ENCODE measurements at regions not wholly inside any gene's neighbourhood (a gene's known extent, or its start where the extent isn't known, plus 50 kb on each side); places are given as distances from the start of the nearest gene placed in this dataset.

DNA sequence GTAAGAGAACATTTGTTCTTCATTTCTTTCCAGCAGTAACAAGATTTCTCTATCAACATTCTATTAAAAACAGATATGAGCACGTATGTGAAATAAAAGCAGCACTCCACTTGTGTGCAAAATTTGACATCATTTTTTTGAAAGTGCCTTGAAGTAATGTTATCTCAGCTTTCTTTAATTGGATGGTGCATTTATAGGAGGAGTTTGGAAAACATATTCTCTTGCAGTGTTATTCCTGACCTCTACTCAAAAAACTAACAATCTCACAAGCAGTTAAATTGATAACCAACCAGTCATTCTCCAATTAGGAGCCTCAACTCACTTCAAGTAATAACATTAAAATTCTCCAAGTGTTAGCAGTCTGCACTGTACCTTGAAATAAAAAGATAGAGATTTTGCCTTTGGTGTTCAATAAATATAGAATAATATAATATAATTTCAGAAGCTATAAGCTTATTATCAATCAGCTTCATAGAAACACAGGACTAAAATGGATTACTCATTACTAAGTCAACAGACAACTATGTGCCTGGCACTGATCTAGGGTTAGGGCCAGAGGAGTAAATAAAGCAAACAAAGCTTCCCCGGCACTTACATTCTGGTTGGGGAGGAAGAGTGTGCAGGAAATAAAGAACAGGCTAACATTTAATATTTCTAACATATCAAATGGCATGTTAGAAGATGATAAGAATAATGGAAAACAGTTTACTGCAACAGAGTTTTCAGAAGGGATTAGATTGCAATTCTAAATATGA is 149.0 kb upstream of the SGK1 start:
- H3K36me3 ChIP-seq: no peaks in the 10 kb centered on the region
- TF ChIP-seq, protein P1, sequence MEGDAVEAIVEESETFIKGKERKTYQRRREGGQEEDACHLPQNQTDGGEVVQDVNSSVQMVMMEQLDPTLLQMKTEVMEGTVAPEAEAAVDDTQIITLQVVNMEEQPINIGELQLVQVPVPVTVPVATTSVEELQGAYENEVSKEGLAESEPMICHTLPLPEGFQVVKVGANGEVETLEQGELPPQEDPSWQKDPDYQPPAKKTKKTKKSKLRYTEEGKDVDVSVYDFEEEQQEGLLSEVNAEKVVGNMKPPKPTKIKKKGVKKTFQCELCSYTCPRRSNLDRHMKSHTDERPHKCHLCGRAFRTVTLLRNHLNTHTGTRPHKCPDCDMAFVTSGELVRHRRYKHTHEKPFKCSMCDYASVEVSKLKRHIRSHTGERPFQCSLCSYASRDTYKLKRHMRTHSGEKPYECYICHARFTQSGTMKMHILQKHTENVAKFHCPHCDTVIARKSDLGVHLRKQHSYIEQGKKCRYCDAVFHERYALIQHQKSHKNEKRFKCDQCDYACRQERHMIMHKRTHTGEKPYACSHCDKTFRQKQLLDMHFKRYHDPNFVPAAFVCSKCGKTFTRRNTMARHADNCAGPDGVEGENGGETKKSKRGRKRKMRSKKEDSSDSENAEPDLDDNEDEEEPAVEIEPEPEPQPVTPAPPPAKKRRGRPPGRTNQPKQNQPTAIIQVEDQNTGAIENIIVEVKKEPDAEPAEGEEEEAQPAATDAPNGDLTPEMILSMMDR (IDR thresholded peaks at IDR 0.05): no peak
- H3K27ac ChIP-seq: no peak overlapping the region
- H3K27me3 ChIP-seq: no peaks in the 10 kb centered on the region
- DNase-seq (ENCODE audit: low spot score in 2 of 2): no peak
- intact Hi-C loops (cut with DNase I): no loop called here
- no peaks in the 10 kb centered on the region for H3K4me1 ChIP-seq
- no peak overlapping the region for H3K4me3 ChIP-seq
- H3K9me3 ChIP-seq: no peaks in the 10 kb centered on the region

DNA sequence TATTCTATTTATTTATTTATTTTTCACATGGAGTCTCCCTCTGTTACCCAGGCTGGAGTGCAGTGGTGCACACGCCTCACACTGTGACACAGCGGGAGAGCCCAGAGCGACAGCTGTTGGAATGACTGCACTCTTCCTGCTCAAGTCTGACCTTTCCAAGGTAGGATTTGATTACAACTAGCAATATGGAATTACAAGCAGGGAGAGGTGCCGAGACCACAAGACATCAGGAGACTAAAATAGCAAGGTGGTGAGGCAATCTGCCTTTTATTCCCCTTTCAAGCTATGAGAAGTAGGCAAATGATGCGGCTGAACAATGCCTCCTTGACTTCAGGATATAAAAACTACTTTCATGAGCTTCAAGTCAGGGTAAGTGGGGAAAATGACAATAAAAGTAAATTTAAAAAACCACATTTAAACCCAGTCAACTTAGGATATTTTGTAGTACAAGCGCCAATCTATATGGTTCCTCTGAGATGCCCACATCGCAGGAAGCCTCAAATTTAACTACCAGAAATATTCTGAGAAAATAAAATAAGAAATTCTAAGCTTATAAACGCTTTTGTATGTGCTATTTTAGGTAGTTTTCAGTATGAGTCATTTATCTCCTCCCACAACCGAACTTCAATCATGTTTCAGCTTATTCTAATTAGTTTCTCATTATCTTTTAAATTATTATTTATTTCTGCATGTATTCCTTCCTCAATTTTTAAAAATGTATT is 146.9 kb upstream of the SGK1 start:
- Histone ChIP-seq H3K36me3 (no peaks in the 10 kb centered on the region), H3K27ac (no peak overlapping the region), H3K4me1 (no peaks in the 10 kb centered on the region), H3K4me3 (no peak overlapping the region), H3K9me3 (no peaks in the 10 kb centered on the region), H3K27me3 (no peaks in the 10 kb centered on the region)
- no peak for DNase-seq (ENCODE audit: low spot score in 2 of 2)
- intact Hi-C loops (cut with DNase I): no loop called here
- TF ChIP-seq, protein P1 (IDR thresholded peaks at IDR 0.05): no peak

DNA sequence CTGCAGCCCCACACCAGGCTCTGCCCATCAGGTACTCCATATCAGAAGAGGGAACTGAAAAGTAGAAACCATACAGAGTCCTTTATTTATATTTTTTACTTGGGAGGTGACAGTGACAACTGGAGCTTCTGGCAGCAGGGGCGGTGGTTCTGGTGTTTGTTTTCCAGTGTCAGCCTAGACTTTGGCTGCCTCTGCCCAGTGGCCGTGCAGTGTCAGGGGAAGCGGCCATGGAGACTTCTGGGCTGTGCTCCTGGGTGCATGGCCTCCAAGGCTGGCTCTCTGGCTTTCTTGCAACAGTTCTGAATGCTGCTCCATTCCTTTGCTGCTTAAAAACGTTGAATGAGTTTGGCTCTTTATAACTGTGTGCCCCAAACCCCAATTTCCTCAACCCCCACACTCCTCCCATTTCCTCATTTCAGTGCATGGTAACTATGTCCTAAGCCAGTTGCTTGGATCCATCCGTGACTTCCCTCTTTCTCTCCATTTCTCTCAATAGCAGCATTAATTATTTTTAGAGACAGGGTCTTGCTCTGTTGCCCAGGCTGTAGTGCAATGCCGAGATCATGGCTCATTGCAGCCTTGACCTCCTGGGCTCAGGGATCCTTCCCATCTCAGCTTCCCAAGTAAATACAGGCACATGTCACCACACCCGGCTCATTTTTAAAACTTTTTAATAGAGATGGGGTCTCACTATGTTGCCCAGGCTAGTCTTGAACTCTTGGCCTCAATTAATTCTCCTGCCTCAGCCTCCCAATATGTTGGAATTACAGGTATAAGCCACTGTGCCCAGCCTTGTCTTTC is 141.1 kb upstream of the SGK1 start:
- DNase-seq (ENCODE audit: low spot score in 2 of 2): no peak
- no peaks in the 10 kb centered on the region for H3K4me1 ChIP-seq
- intact Hi-C loops (cut with DNase I): no loop called here
- TF ChIP-seq, protein P1 (IDR thresholded peaks at IDR 0.05): no peak
- H3K4me3 ChIP-seq: no peak overlapping the region
- H3K27ac ChIP-seq: no peak overlapping the region
- no peaks in the 10 kb centered on the region for H3K9me3 ChIP-seq
- H3K36me3 ChIP-seq: no peaks in the 10 kb centered on the region
- no peaks in the 10 kb centered on the region for H3K27me3 ChIP-seq

DNA sequence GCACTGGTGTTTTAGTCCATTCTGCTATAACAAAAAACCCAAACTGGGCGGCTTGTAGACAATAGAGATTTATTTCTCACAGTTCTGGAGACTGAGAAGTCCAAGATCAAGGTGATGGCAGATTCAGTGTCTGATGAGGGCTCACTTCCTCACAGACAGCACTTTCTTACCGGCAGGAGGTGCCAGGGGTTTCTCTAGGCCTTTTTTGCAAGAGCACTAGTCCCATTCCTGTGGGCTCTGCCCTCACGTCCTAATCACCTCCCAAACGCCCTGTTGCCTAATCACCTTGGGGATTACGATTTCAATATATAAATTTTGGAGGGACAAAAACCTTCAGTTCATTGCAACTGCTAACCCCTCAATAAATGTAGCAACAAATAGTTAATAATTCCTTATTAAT is 140.0 kb upstream of the SGK1 start:
- H3K36me3 ChIP-seq: no peaks in the 10 kb centered on the region
- no peak for DNase-seq (ENCODE audit: low spot score in 2 of 2)
- TF ChIP-seq, protein P1 (IDR thresholded peaks at IDR 0.05): no peak
- no peak overlapping the region for H3K27ac ChIP-seq
- intact Hi-C loops (cut with DNase I): no loop called here
- H3K9me3 ChIP-seq: no peaks in the 10 kb centered on the region
- H3K27me3 ChIP-seq: no peaks in the 10 kb centered on the region
- no peaks in the 10 kb centered on the region for H3K4me1 ChIP-seq
- no peak overlapping the region for H3K4me3 ChIP-seq

- no peak overlapping the region for H3K27ac ChIP-seq
- H3K4me3 ChIP-seq: no peak overlapping the region
- no peaks in the 10 kb centered on the region for H3K27me3 ChIP-seq
- TF ChIP-seq, protein P1 (IDR thresholded peaks at IDR 0.05): no peak
- no peaks in the 10 kb centered on the region for H3K36me3 ChIP-seq
- H3K4me1 ChIP-seq: no peaks in the 10 kb centered on the region
- DNase-seq (ENCODE audit: low spot score in 2 of 2): no peak
- H3K9me3 ChIP-seq: no peaks in the 10 kb centered on the region
- intact Hi-C loops (cut with DNase I): no loop called here
These were observed 138.3 kb upstream of the SGK1 start for GRCh38 chr6:134456226-134456625.

Measured in ascending aorta (tissue), 2 donors.